Neural crest cell (in vitro differentiated cells): ENCODE measurements at regions not wholly inside any gene's neighbourhood (a gene's known extent, or its start where the extent isn't known, plus 50 kb on each side); places are given as distances from the start of the nearest gene placed in this dataset.
"Not testable (repeated sequence)": the region's sequence is repeated elsewhere in the genome, so short reads cannot be mapped to it uniquely, and the experiment has no call there.

ENCODE experiments used
- DNase-seq: peaks from one replicate; pipeline ENCODE4 v3.0.0; 2021; ENCODE audit warnings: low read depth, mixed read lengths, low spot score
- H3K27ac Mint-ChIP-seq: one replicate; pipeline ENCODE4 v1.8.0; 2021; ENCODE audit warnings: mild to moderate bottlenecking, mixed read lengths; ENCODE audit not compliant: unreplicated experiment
- H3K27me3 Mint-ChIP-seq: 2 replicates; pipeline ENCODE4 v1.8.0; 2021; ENCODE audit warnings: low read depth, mild to moderate bottlenecking, mixed read lengths
- H3K36me3 Mint-ChIP-seq: 2 replicates; pipeline ENCODE4 v1.8.0; 2021; ENCODE audit warnings: low read depth, mild to moderate bottlenecking, mixed read lengths
- H3K4me1 Mint-ChIP-seq: 2 replicates; pipeline ENCODE4 v1.8.0; 2021; ENCODE audit warnings: mixed read lengths
- H3K4me3 Mint-ChIP-seq: one replicate; pipeline ENCODE4 v1.8.0; 2021; ENCODE audit warnings: mild to moderate bottlenecking, mixed read lengths
- H3K9me3 Mint-ChIP-seq: 2 replicates; pipeline ENCODE4 v1.8.0; 2021; ENCODE audit warnings: mixed read lengths
- TF ChIP-seq, protein P1 (sequence below): fragments of 200-600 bp; sonication (generic); conservative IDR thresholded peaks from 2 replicates; pipeline ENCODE4 v1.5.0; 2021; ENCODE audit warnings: antibody characterized with exemption, mild to moderate bottlenecking

DNA sequence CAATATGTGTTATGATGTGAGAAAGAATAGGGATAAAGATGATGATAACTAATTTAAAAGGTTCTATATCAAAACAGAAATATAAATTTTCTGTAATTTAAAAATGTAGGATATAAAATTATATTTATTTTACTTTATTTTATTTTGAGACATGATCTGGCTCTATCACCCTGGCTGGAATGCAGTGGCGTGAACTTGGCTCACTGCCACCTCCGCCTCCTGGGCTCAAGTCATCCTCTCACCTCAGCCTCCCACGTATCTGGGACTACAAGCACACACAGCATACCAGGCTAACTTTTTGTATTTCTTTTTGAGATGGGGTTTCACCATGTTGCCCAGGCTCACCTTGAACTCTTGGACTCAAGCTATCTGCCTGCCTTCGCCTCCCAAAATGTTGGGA lies 214.9 kb upstream of the SLITRK1 start:
- no peaks in the 10 kb centered on the region for H3K27me3 Mint-ChIP-seq
- H3K4me1 Mint-ChIP-seq = no peaks in the 10 kb centered on the region
- no peak overlapping the region for H3K27ac Mint-ChIP-seq
- TF ChIP-seq, protein P1, sequence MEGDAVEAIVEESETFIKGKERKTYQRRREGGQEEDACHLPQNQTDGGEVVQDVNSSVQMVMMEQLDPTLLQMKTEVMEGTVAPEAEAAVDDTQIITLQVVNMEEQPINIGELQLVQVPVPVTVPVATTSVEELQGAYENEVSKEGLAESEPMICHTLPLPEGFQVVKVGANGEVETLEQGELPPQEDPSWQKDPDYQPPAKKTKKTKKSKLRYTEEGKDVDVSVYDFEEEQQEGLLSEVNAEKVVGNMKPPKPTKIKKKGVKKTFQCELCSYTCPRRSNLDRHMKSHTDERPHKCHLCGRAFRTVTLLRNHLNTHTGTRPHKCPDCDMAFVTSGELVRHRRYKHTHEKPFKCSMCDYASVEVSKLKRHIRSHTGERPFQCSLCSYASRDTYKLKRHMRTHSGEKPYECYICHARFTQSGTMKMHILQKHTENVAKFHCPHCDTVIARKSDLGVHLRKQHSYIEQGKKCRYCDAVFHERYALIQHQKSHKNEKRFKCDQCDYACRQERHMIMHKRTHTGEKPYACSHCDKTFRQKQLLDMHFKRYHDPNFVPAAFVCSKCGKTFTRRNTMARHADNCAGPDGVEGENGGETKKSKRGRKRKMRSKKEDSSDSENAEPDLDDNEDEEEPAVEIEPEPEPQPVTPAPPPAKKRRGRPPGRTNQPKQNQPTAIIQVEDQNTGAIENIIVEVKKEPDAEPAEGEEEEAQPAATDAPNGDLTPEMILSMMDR = no peak
- no peak overlapping the region for H3K4me3 Mint-ChIP-seq
- H3K36me3 Mint-ChIP-seq = no peaks in the 10 kb centered on the region
- no peak for DNase-seq
- H3K9me3 Mint-ChIP-seq = no peaks in the 10 kb centered on the region

GRCh38 chr13:84096216-84096615 lies 213.9 kb upstream of the SLITRK1 start:
- TF ChIP-seq, protein P1 = no peak
- no peak overlapping the region for H3K27ac Mint-ChIP-seq
- H3K27me3 Mint-ChIP-seq = no peaks in the 10 kb centered on the region
- no peak overlapping the region for H3K4me3 Mint-ChIP-seq
- H3K4me1 Mint-ChIP-seq = no peaks in the 10 kb centered on the region
- DNase-seq = no peak
- peaks cover 3% of the 10 kb centered on the region for H3K9me3 Mint-ChIP-seq
- no peaks in the 10 kb centered on the region for H3K36me3 Mint-ChIP-seq

DNA sequence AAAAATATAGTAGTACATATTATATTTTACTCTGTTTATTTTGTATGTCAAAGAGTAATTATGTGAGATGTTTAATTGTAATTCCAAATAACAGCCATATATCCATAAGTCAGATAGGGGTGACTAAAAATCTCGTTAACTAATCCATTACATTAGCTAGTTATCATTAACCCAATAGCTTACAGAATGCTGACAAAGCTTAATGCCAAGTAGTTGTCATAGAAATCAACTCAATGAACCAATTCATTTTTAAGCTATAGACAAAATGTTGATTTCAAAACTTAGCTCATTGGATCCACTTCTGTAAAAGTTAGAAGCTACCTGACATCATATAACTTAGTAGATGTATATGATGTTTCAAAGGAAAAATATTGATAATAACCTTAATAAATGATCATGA lies 206.7 kb upstream of the SLITRK1 start:
- Mint-ChIP-seq H3K4me1 (no peaks in the 10 kb centered on the region), H3K36me3 (no peaks in the 10 kb centered on the region), H3K27me3 (no peaks in the 10 kb centered on the region), H3K9me3 (peaks cover 3% of the 10 kb centered on the region), H3K4me3 (no peak overlapping the region), H3K27ac (no peak overlapping the region)
- DNase-seq = no peak
- TF ChIP-seq, protein P1 = no peak

GRCh38 chr13:84086847-84087162 lies 204.5 kb upstream of the SLITRK1 start:
- H3K27ac Mint-ChIP-seq = no peak overlapping the region
- no peak for DNase-seq
- peaks cover 1% of the 10 kb centered on the region for H3K9me3 Mint-ChIP-seq
- no peaks in the 10 kb centered on the region for H3K27me3 Mint-ChIP-seq
- no peaks in the 10 kb centered on the region for H3K4me1 Mint-ChIP-seq
- no peaks in the 10 kb centered on the region for H3K36me3 Mint-ChIP-seq
- no peak overlapping the region for H3K4me3 Mint-ChIP-seq
- TF ChIP-seq, protein P1 = no peak

GRCh38 chr13:84086098-84086846 lies 204.0 kb upstream of the SLITRK1 start:
- H3K27me3 Mint-ChIP-seq, H3K9me3 Mint-ChIP-seq, H3K4me1 Mint-ChIP-seq, DNase-seq, H3K4me3 Mint-ChIP-seq, H3K27ac Mint-ChIP-seq, H3K36me3 Mint-ChIP-seq: not testable (repeated sequence)

GRCh38 chr13:84082462-84082861 lies 200.2 kb upstream of the SLITRK1 start:
- H3K27me3 Mint-ChIP-seq = no peaks in the 10 kb centered on the region
- no peaks in the 10 kb centered on the region for H3K9me3 Mint-ChIP-seq
- DNase-seq = no peak
- TF ChIP-seq, protein P1 = no peak
- no peak overlapping the region for H3K4me3 Mint-ChIP-seq
- no peak overlapping the region for H3K27ac Mint-ChIP-seq
- H3K4me1 Mint-ChIP-seq = no peaks in the 10 kb centered on the region
- no peaks in the 10 kb centered on the region for H3K36me3 Mint-ChIP-seq
